SK-N-MC (cell line): ENCODE measurements at regions not wholly inside any gene's neighbourhood (a gene's known extent, or its start where the extent isn't known, plus 50 kb on each side); places are given as distances from the start of the nearest gene placed in this dataset.
A peak's percentile ranks its signal among the peaks of the same experiment; 100 is the strongest.

Experiments
- DNase-seq: peaks from one replicate; pipeline ENCODE4 v3.0.0-alpha.2; 2011; ENCODE audit warnings: low read depth, low spot score
- H3K27ac ChIP-seq: fragments of 200-600 bp; sonication (generic); 2 replicates; pipeline ENCODE4 v1.5.1; 2016; ENCODE audit warnings: mixed run types
- H3K36me3 ChIP-seq: fragments of 200-600 bp; sonication (generic); 2 replicates; pipeline ENCODE4 v1.6.1; 2017; ENCODE audit warnings: antibody characterized with exemption, low read length, mixed read lengths; ENCODE audit not compliant: insufficient read depth
- H3K4me3 ChIP-seq: fragments of 200-600 bp; sonication (generic); 2 replicates; pipeline ENCODE4 v1.5.1; 2016
- H3K9ac ChIP-seq: fragments of 200-600 bp; sonication (generic); 2 replicates; pipeline ENCODE4 v1.8.0; 2017; ENCODE audit warnings: mixed run types, mixed read lengths; ENCODE audit not compliant: insufficient read length
- H3K9me3 ChIP-seq: fragments of 200-600 bp; sonication (generic); 2 replicates; pipeline ENCODE4 v1.6.1; 2017; ENCODE audit warnings: low read depth, mild to moderate bottlenecking, antibody characterized with exemption, low read length, moderate library complexity, mixed read lengths
- EZH2 ChIP-seq: fragments of 200-600 bp; sonication (generic); IDR thresholded peaks from one replicate; pipeline ENCODE4 v1.6.1; 2017; ENCODE audit warnings: antibody characterized with exemption
- FOXP2 ChIP-seq: optimal IDR thresholded peaks from 2 replicates; pipeline ENCODE3; 2011; ENCODE audit warnings: mild to moderate bottlenecking, moderate library complexity; ENCODE audit not compliant: insufficient read depth; ENCODE audit errors: extremely low read length, control extremely low read depth
- POLR2AphosphoS5 ChIP-seq: IDR thresholded peaks from 2 replicates; pipeline ENCODE4 v1.6.1; 2012; ENCODE audit warnings: mild to moderate bottlenecking, low read depth, low read length, borderline replicate concordance

DNA sequence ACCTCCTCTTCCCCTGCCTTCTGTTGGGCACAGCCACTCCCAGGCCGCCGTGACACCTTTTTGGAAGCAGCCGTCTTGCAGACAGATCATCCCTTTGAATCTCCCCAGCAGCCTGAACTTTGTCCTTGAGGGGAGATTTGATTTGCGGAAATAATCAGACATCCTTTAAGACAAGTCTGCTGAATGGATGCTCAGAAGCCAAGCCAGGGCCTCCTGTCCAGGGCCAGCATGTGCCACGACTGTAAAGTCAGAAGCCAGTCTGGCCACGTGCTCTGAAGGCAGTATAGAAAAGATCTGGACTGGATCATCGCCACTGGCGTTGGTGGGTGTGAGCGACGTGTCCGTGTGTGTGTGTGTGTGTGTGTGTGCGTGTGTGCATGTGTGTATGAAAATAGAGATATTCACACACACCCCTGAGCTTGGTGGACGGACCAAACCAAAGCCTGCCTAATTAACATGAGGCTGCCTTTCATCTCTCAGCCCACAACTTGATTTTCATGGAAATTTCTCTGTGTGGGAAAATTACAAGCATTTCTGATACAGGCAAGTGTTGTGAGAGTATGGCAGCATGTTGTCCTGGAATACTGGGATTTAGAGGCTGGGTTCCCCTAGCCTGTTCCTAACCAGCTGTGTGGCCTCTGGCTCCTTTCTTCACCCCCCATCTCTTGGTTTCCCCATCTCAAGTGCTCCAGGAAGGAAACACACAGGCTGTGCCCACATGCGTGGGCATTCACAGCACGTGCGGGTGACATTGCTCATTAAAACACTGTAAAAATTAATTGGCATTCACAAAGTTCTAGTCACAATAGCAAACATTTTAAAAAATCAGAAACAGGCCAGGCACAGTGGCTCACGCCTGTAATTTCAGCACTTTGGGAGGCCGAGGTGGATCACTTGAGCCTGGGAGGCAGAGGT, 61.8 kb upstream of the WNT7B start:
- Histone ChIP-seq H3K36me3 (no peaks in the 10 kb centered on the region), H3K4me3 (no peak overlapping the region), H3K9ac (peak overlapping the region; percentile 24), H3K27ac (peak overlapping the region; percentile 89), H3K9me3 (no peaks in the 10 kb centered on the region)
- DNase-seq, result no peak
- TF ChIP-seq EZH2 (no peak), POLR2AphosphoS5 (no peak), FOXP2 (no peak)

DNA sequence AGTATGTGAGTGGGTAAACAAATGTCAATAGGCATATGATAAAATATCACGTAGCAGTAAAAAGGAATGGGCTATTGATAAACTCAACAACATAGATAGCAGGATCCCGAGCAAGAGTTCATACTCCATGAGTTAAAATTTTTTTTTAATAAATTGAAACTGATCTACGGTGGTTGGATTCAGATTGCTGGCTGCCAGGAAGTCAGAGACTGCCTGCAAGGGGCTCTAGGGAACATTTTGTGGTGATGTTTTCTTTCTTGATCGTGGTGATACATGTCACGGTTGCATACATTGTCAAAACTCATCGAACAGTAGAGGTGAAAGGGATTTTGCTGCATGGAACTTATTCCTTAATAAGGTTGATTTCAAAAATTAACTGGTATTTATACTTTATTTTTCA, 62.6 kb upstream of the WNT7B start:
- peak overlapping the region; percentile 3; the same call in 1 of the 2 replicates for H3K4me3 ChIP-seq
- peak overlapping the region; percentile 5 for H3K9ac ChIP-seq
- peak overlapping the region; percentile 89 for H3K27ac ChIP-seq
- TF ChIP-seq EZH2 (no peak), FOXP2 (no peak), POLR2AphosphoS5 (no peak)
- H3K36me3 ChIP-seq, result no peaks in the 10 kb centered on the region
- DNase-seq, result no peak
- no peaks in the 10 kb centered on the region for H3K9me3 ChIP-seq

DNA sequence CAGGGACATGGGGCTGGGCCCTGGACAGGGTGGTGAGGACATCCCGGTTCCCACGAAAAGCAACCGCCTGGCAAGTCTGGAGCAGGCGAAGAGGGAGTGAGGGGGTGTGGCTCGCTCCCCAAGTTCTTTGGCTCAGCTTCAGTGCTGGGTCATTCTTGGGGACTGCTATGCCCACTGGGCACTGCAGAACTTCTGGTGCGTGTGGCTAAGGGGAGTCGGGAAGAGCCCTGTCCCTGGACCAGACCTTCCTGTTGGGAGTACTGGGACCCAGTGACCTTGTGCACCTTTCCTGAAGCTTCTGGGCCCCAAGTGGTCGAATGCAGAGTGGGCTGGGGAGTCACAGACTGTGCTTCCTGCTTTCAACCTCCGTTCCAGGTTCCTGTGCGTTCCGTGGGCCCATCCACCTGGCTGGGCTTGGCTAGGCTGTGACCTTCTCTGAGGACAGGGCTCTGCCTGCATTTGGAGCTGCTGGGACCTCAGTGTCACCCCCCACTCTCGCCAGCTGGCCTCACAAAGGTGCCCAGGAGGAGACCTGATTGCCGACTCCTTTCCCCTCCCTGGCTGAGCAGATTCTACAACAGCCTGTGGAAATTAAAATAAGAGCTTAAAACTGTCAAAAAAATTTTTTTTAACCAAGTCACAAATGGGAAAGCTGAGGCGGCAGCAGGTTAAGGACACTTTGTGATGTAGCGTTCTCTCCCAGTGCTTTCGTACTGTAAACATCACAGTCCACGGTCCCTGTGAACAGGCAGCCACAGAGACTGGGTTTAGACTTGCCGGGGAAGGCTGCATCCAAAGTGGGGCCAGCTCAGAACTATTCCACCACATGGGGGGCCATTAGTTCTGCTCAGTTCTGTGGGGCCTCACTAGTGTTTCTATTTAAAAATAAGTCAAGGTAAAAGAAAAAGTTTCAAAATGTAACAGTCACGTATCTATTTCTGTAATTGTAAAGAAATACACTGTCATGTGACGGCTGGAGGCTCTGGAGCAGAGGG, 63.8 kb upstream of the WNT7B start:
- H3K27ac ChIP-seq, result peak overlapping the region; percentile 89
- H3K4me3 ChIP-seq, result peak overlapping the region; percentile 19
- DNase-seq, result no peak
- H3K9me3 ChIP-seq, result no peaks in the 10 kb centered on the region
- no peak for TF ChIP-seq POLR2AphosphoS5
- TF ChIP-seq EZH2, result no peak
- no peak for TF ChIP-seq FOXP2
- peak overlapping the region; percentile 71 for H3K9ac ChIP-seq
- no peaks in the 10 kb centered on the region for H3K36me3 ChIP-seq

DNA sequence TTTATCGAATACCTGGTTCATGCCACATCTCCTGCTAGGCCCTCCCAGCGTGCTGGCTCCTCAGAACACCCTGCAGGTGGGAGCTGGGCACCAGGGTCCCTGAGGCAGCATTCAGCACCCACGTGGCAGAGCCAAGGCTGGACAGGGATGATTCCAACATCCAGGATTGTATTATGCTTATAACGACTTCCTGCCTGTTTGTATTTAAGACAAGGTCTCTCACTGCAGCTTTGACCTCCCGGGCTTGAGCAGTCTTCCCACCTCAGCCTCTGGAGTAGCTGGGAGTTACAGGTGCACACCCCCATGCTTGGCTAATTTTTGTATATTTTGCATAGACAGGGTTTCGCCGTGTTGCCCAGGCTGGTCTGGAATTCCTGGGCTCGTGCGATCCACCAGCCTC, 64.7 kb upstream of the WNT7B start:
- DNase-seq, result no peak
- TF ChIP-seq POLR2AphosphoS5 (no peak), FOXP2 (no peak), EZH2 (no peak)
- peak overlapping the region; percentile 19 for H3K4me3 ChIP-seq
- no peaks in the 10 kb centered on the region for H3K36me3 ChIP-seq
- peak overlapping the region; percentile 71 for H3K9ac ChIP-seq
- no peaks in the 10 kb centered on the region for H3K9me3 ChIP-seq
- peak overlapping the region; percentile 89 for H3K27ac ChIP-seq

DNA sequence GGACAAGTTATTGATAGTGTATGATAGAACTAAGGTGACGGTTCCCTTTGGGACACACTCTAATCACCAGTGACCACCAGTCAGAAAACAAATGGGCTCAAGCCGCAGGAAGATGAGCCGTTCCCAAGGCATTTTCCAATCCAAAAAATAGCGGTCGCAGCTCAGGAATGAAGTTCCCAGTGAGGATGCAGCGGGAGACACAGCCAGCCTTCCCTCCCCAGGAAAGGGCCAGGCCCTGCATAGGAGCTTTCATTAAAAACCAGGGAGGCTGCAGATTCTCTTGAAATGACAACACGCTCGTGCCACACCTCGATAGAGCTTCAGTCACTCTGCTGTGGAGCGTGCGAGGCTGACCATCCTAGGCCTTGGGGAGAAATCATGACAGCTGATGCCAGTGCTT, 65.8 kb upstream of the WNT7B start:
- TF ChIP-seq EZH2, result no peak
- no peak for TF ChIP-seq POLR2AphosphoS5
- TF ChIP-seq FOXP2, result no peak
- peak overlapping the region; percentile 63 for H3K27ac ChIP-seq
- no peak for DNase-seq
- no peaks in the 10 kb centered on the region for H3K36me3 ChIP-seq
- H3K9me3 ChIP-seq, result no peaks in the 10 kb centered on the region
- H3K9ac ChIP-seq, result no peak overlapping the region
- H3K4me3 ChIP-seq, result no peak overlapping the region

DNA sequence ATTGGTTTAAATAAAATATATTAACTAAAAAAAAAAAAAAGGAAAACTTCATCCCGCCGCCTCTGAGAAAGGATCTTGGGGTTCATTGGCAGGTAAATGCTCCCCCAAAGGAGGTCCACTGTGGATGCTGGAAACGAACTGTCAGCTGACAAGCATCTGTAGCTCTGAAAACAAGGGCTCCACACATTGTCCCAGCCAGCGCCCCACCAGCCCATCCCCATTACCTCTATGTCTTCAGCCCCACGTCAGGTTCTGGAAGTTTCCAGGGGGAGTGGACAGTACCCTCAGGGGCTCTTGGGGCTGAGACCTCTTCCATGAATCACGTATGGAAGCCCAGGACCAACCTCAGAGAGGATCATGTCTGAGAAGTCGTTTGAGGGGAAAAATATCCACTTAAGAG, 66.4 kb upstream of the WNT7B start:
- H3K27ac ChIP-seq, result no peak overlapping the region

DNA sequence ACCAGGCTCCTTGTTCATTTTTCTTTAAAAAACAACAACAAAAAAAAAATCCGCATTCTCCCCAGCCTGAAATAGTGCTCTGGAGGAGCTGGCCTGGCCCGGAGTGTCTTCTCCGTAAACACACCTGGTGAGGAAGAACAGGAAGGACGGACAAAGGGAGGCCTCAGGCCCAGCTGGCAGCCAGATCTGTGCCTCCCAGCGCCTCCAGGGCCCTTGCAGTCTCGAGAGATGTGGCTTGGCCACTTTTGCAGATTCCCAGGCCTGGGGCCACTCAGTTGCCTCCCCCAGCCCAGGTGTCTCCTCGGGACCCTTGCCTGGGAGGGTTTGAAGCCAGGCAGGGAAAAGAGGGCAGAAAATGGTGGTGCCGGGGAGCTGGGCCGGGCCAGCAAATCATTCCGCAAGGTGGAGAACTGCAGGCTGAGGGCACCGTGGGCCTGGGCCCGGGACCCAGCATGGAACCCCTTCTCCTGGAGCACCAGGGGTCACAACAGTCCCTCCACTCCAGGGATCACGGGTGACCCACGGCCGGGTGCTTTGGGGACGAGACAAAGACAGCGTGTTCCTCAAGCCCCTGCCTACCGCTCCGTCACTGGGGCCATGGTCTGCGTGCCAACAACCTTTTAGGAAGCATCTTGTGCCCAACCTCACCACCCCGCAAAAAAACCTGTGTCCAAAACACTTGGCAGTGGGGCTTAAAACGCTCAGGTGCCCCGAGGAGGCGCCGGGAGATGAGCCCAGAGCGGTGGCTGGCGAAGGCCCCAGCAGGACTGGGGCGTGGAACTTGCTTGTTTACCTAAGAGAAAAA, 67.1 kb upstream of the WNT7B start:
- Histone ChIP-seq H3K27ac (peak overlapping the region; percentile 77), H3K4me3 (peak overlapping the region; percentile 77), H3K36me3 (no peaks in the 10 kb centered on the region), H3K9ac (peak overlapping the region; percentile 81), H3K9me3 (no peaks in the 10 kb centered on the region)
- TF ChIP-seq POLR2AphosphoS5 (no peak), FOXP2 (no peak), EZH2 (no peak)
- no peak for DNase-seq

More for the DNA sequence above, 66.4 kb upstream of the WNT7B start:
- H3K9ac ChIP-seq, result peak overlapping the region; percentile 81
- no peak for DNase-seq
- H3K9me3 ChIP-seq, result no peaks in the 10 kb centered on the region
- no peaks in the 10 kb centered on the region for H3K36me3 ChIP-seq
- H3K4me3 ChIP-seq, result no peak overlapping the region; the same call in 1 of the 2 replicates
- TF ChIP-seq FOXP2 (no peak), POLR2AphosphoS5 (no peak), EZH2 (no peak)
